NB4 (cell line): ENCODE measurements at regions not wholly inside any gene's neighbourhood (a gene's known extent, or its start where the extent isn't known, plus 50 kb on each side); places are given as distances from the start of the nearest gene placed in this dataset.

Experiments
- CTCF ChIP-seq: IDR thresholded peaks from one replicate; pipeline ENCODE4 v1.5.1; 2012; ENCODE audit warnings: low read depth, low read length
- MYC ChIP-seq: IDR thresholded peaks from 2 replicates; pipeline ENCODE4 v1.6.1; 2011; ENCODE audit warnings: low read depth, low read length
- POLR2A ChIP-seq: IDR thresholded peaks from 2 replicates; pipeline ENCODE4 v1.6.1; 2011; ENCODE audit warnings: mild to moderate bottlenecking; ENCODE audit not compliant: insufficient read length; ENCODE audit errors: extremely low read depth
- TF ChIP-seq, protein P1 (sequence below): IDR thresholded peaks from 2 replicates; pipeline ENCODE4 v1.6.1; 2011; ENCODE audit warnings: low read depth, low read length

GRCh38 chr11:133714471-133715375 is 130.6 kb downstream of the SPATA19 start:
- TF ChIP-seq CTCF (no peak), POLR2A (no peak), MYC (no peak)
- TF ChIP-seq, protein P1, sequence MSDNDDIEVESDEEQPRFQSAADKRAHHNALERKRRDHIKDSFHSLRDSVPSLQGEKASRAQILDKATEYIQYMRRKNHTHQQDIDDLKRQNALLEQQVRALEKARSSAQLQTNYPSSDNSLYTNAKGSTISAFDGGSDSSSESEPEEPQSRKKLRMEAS, result no peak
